ENCODE measurements at regions not wholly inside any gene's neighbourhood (a gene's known extent, or its start where the extent isn't known, plus 50 kb on each side); places are given as distances from the start of the nearest gene placed in this dataset.
"Not testable (repeated sequence)": the region's sequence is repeated elsewhere in the genome, so short reads cannot be mapped to it uniquely, and the experiment has no call there.

DNA sequence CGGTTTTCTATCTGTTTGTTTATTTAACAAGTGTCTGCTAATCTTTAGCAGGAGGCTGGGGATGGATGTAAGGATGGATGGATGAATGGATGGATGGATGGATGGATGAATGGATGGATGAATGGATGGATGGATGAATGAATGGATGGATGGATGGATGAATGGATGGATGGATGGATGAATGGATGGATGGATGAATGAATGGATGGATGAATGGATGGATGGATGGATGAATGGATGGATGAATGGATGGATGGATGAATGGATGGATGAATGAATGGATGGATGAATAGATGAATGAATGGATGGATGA, 310.7 kb downstream of the FOXL1 start:
- TF ChIP-seq TAF1 (IDR thresholded peaks at IDR 0.05; ENCODE audit: borderline replicate concordance, low read depth, low read length); POLR2A (IDR thresholded peaks at IDR 0.05; ENCODE audit: low read depth, low read length): not testable (repeated sequence)

Measured in GM12892 (cell line).